SK-N-SH treated with all-trans-retinoic acid at 6 μM for 48 hours (cell line): ENCODE measurements at regions not wholly inside any gene's neighbourhood (a gene's known extent, or its start where the extent isn't known, plus 50 kb on each side); places are given as distances from the start of the nearest gene placed in this dataset.

Experiments
- ARNTL ChIP-seq: fragments of 450-650 bp; formaldehyde crosslinking; IDR thresholded peaks from 2 replicates; pipeline ENCODE4 v1.5.0; 2020; ENCODE audit warnings: low read depth, mild to moderate bottlenecking, moderate library complexity, borderline replicate concordance
- BACH2 ChIP-seq: fragments of 250-450 bp; sonication (Bioruptor Pico); IDR thresholded peaks from 2 replicates; pipeline ENCODE4 v1.9.0; 2021; ENCODE audit warnings: mild to moderate bottlenecking, borderline replicate concordance
- ZC3H10 ChIP-seq: fragments of 250-450 bp; sonication (Bioruptor Pico); IDR thresholded peaks from 2 replicates; pipeline ENCODE4 v1.5.1; 2021; ENCODE audit warnings: mild to moderate bottlenecking, moderate library complexity
- ZNF565 ChIP-seq: fragments of 450-650 bp; formaldehyde crosslinking; conservative IDR thresholded peaks from 2 replicates; pipeline ENCODE4 v1.5.0; 2020; ENCODE audit warnings: low read depth, mild to moderate bottlenecking, moderate library complexity

GRCh38 chr2:191738667-191739066 lies 60.7 kb downstream of the NABP1 start:
- TF ChIP-seq ARNTL: no peak
- TF ChIP-seq ZC3H10 (CRISPR knock-in tag): no peak
- TF ChIP-seq ZNF565 (CRISPR knock-in tag): no peak
- TF ChIP-seq BACH2 (CRISPR knock-in tag): no peak
